Gastroesophageal sphincter (tissue), 3 donors: ENCODE measurements at regions not wholly inside any gene's neighbourhood (a gene's known extent, or its start where the extent isn't known, plus 50 kb on each side); places are given as distances from the start of the nearest gene placed in this dataset.
"Not testable (repeated sequence)": the region's sequence is repeated elsewhere in the genome, so short reads cannot be mapped to it uniquely, and the experiment has no call there.

Experiments
- POLR2A ChIP-seq, 2 donors: fragments of 450-650 bp; IDR thresholded peaks; one replicate each; pipeline ENCODE4 v1.6.1; 2017; ENCODE audit warnings: antibody characterized with exemption in 2 of 2, mild to moderate bottlenecking in 2 of 2, moderate library complexity in 1 of 2
- TF ChIP-seq, protein P1 (sequence below), 4 experiments: fragments of 200-600 bp in 2 of 4; fragments of 450-650 bp in 2 of 4; sonication (generic) in 1 of 4; IDR thresholded peaks; one replicate each; pipeline ENCODE4 v1.5.1; 2017 to 2019; ENCODE audit warnings: antibody characterized with exemption in 4 of 4, mild to moderate bottlenecking in 2 of 4, moderate library complexity in 2 of 4

DNA sequence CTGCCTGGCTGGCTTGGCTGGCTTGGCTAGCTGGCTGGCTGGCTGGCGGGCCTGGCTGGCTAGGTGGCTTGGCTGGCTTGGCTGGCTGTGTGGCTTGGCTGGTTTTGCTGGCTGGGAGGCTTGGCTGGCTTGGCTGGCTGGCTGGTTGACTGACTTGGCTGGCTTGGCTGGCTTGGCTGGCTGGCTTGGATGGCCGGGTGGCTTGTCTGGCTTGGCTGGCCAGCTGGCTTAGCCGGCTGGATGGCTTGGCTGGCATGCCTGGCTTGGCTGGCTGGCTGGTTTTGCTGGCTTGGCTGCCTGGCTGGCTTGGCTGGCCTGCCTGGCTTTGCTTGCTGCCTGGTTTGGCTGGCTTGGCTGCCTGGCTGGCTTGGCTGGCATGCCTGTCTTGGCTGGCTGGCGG lies 2817.3 kb downstream of the RPIA start:
- TF ChIP-seq POLR2A (IDR thresholded peaks at IDR 0.05), result not testable (repeated sequence)
- TF ChIP-seq, protein P1, sequence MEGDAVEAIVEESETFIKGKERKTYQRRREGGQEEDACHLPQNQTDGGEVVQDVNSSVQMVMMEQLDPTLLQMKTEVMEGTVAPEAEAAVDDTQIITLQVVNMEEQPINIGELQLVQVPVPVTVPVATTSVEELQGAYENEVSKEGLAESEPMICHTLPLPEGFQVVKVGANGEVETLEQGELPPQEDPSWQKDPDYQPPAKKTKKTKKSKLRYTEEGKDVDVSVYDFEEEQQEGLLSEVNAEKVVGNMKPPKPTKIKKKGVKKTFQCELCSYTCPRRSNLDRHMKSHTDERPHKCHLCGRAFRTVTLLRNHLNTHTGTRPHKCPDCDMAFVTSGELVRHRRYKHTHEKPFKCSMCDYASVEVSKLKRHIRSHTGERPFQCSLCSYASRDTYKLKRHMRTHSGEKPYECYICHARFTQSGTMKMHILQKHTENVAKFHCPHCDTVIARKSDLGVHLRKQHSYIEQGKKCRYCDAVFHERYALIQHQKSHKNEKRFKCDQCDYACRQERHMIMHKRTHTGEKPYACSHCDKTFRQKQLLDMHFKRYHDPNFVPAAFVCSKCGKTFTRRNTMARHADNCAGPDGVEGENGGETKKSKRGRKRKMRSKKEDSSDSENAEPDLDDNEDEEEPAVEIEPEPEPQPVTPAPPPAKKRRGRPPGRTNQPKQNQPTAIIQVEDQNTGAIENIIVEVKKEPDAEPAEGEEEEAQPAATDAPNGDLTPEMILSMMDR (IDR thresholded peaks at IDR 0.05), result not testable (repeated sequence)
